ENCODE measurements at regions not wholly inside any gene's neighbourhood (a gene's known extent, or its start where the extent isn't known, plus 50 kb on each side); places are given as distances from the start of the nearest gene placed in this dataset.

DNA sequence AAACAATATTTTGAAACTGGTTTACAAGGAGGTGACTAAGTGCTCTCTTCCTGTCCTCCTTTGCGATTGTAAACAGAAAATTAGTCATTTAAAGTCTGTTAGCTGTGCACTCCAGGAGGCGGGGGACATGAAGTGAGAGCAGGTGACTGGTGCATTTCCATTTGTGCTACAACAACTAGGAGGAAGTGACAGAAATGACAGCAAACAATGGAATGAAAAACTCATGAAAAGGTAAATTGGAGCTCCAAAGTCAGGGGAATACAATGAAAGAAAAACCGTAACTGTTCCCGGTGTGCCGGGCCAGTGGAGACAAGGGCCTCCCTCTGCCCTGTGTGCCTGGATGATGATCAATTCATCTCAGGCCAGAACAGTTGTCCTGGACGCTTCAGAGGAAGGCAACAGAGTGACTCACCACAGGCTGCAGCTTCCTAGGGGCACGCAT, 439.9 kb downstream of the GADD45G start:
- intact Hi-C loops (cut with micrococcal nuclease) = no loop called here
- POLR2A ChIA-PET = no interaction called here
- H3K27ac Mint-ChIP-seq = no peak overlapping the region
- peaks cover 7% of the 10 kb centered on the region for H3K27me3 Mint-ChIP-seq
- ATAC-seq (peak; percentile 82), DNase-seq (peak; percentile 38)
- H3K9me3 Mint-ChIP-seq = peaks cover 3% of the 10 kb centered on the region
- no peak for TF ChIP-seq CTCF (IDR thresholded peaks at IDR 0.05)
- no peaks in the 10 kb centered on the region for H3K36me3 Mint-ChIP-seq (ENCODE audit: low read depth)
- peaks cover 9% of the 10 kb centered on the region for H3K4me1 Mint-ChIP-seq (ENCODE audit: low read depth)
- CTCF ChIA-PET = no interaction called here
- H3K4me3 Mint-ChIP-seq = no peak overlapping the region

GRCh38 chr9:90046317-90046861, 441.6 kb downstream of the GADD45G start:
- ATAC-seq (no peak), DNase-seq (peak; percentile 41)
- intact Hi-C loops (cut with micrococcal nuclease) = no loop called here
- Mint-ChIP-seq H3K4me3 (no peak overlapping the region), H3K9me3 (peaks cover 3% of the 10 kb centered on the region), H3K27me3 (peaks cover 6% of the 10 kb centered on the region), H3K4me1 (ENCODE audit: low read depth) (peaks cover 9% of the 10 kb centered on the region), H3K27ac (no peak overlapping the region), H3K36me3 (ENCODE audit: low read depth) (no peaks in the 10 kb centered on the region)
- no peak for TF ChIP-seq CTCF (IDR thresholded peaks at IDR 0.05)
- ChIA-PET CTCF (interaction anchor here (1.8 kb wide), 1 partner anchor 448 kb away, joined by 5 read pairs; no protein-coding TSS in a partner anchor), POLR2A (interaction anchor here (0.5 kb wide), 1 partner anchor 387 kb away, joined by 3 read pairs; no protein-coding TSS in a partner anchor)

GRCh38 chr9:90047828-90048227, 443.0 kb downstream of the GADD45G start:
- Mint-ChIP-seq H3K4me1 (ENCODE audit: low read depth) (peaks cover 9% of the 10 kb centered on the region), H3K4me3 (no peak overlapping the region), H3K9me3 (peaks cover 3% of the 10 kb centered on the region), H3K27ac (no peak overlapping the region), H3K27me3 (peaks cover 11% of the 10 kb centered on the region), H3K36me3 (ENCODE audit: low read depth) (no peaks in the 10 kb centered on the region)
- ChIA-PET POLR2A (no interaction called here), CTCF (interaction anchor here (1.5 to 1.8 kb wide), 2 partner anchors 10 to 450 kb away, joined by 4 to 5 read pairs; no protein-coding TSS in a partner anchor)
- intact Hi-C loops (cut with micrococcal nuclease) = no loop called here
- TF ChIP-seq CTCF (IDR thresholded peaks at IDR 0.05) = no peak
- no peak for DNase-seq
- no peak for ATAC-seq

GRCh38 chr9:90052366-90052765, 447.6 kb downstream of the GADD45G start:
- H3K9me3 Mint-ChIP-seq = peaks cover 5% of the 10 kb centered on the region
- intact Hi-C loops (cut with micrococcal nuclease) = no loop called here
- ATAC-seq (no peak), DNase-seq (no peak)
- no peak overlapping the region for H3K4me3 Mint-ChIP-seq
- no peak overlapping the region for H3K27ac Mint-ChIP-seq
- no peaks in the 10 kb centered on the region for H3K36me3 Mint-ChIP-seq (ENCODE audit: low read depth)
- ChIA-PET POLR2A (interaction anchor here (0.5 kb wide), 1 partner anchor 66 kb away, joined by 3 read pairs; no protein-coding TSS in a partner anchor), CTCF (interaction anchor here (0.6 to 2.3 kb wide), 13 partner anchors 9 to 459 kb away, joined by 3 to 10 read pairs (median 3); no protein-coding TSS in a partner anchor)
- TF ChIP-seq CTCF (IDR thresholded peaks at IDR 0.05) = no peak
- peaks cover 28% of the 10 kb centered on the region for H3K27me3 Mint-ChIP-seq
- no peaks in the 10 kb centered on the region for H3K4me1 Mint-ChIP-seq (ENCODE audit: low read depth)

DNA sequence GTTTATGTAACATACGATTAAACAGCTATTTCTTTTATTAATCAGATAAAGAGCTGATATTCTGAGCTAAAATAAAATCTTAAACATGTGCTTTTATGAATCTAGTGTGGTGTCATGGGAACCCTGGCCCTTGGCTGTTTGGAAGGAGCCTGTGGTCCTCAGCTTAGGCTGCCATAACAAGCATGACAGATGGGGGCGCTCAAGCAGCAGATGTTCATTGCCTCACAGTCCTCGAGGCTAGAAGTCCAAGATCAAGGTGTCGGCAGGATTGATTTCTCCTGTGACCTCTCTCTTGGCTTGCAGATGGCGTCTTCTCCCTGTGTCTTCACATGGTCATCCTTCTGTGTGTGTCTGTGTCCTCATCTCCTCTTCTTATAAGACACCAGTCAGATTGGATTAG, 448.2 kb downstream of the GADD45G start:
- Mint-ChIP-seq H3K4me1 (ENCODE audit: low read depth) (no peaks in the 10 kb centered on the region), H3K27ac (no peak overlapping the region), H3K36me3 (ENCODE audit: low read depth) (no peaks in the 10 kb centered on the region), H3K9me3 (peaks cover 5% of the 10 kb centered on the region), H3K27me3 (peaks cover 28% of the 10 kb centered on the region), H3K4me3 (no peak overlapping the region)
- peak; percentile 55 for DNase-seq
- POLR2A ChIA-PET = no interaction called here
- ATAC-seq = peak; percentile 45
- CTCF ChIA-PET = interaction anchor here (0.6 to 2.3 kb wide), 13 partner anchors 9 to 460 kb away, joined by 3 to 10 read pairs (median 3); no protein-coding TSS in a partner anchor
- peak; percentile 27 for TF ChIP-seq CTCF (IDR thresholded peaks at IDR 0.05)
- intact Hi-C loops (cut with micrococcal nuclease) = no loop called here

Data from activated CD8-positive, alpha-beta T cell treated with anti-CD3 and anti-CD28 coated beads for 36 hours (primary cell).